SK-N-SH (cell line): ENCODE measurements at regions not wholly inside any gene's neighbourhood (a gene's known extent, or its start where the extent isn't known, plus 50 kb on each side); places are given as distances from the start of the nearest gene placed in this dataset.

Source experiments
- CTCF ChIA-PET: fragments of 300-600, 350-600 bp; formaldehyde crosslinking; extraction: SDS; loops from one replicate; lab custom pipeline; 2021; lab: Yijun Ruan, JAX
- POLR2A ChIA-PET: fragments of 350-600 bp; sonication (Branson Sonifier 250); formaldehyde crosslinking; extraction: SDS; loops from one replicate; lab custom pipeline; 2020; ENCODE audit warnings: antibody characterized with exemption, inconsistent platforms; lab: Yijun Ruan, JAX
- DNase-seq: peaks from one replicate; pipeline ENCODE4 v3.0.0; 2012
- H2AFZ ChIP-seq: fragments of 200-600 bp; sonication (generic); 2 replicates; pipeline ENCODE4 v1.8.1; 2016; ENCODE audit warnings: antibody characterized with exemption, mild to moderate bottlenecking, low read depth
- H3F3A ChIP-seq: fragments of 200-600 bp; sonication (generic); replicated peaks from 2 replicates; pipeline ENCODE3; 2016; ENCODE audit warnings: antibody characterized with exemption, mild to moderate bottlenecking; ENCODE audit not compliant: insufficient read depth
- H3K27ac ChIP-seq, 2 experiments: fragments of 200-500 bp in 1 of 2; fragments of 200-600 bp in 1 of 2; sonication (Bioruptor generic) in 1 of 2; sonication (generic), shearing (Covaris generic) in 1 of 2; 2 replicates each; pipeline versions ENCODE4 v1.5.1 to v1.6.1; 2014 to 2016; ENCODE audit warnings: low read depth in 2 of 2, inconsistent platforms in 1 of 2, low read length in 1 of 2, mild to moderate bottlenecking in 1 of 2, mixed read lengths in 1 of 2
- H3K27me3 ChIP-seq: fragments of 200-600 bp; sonication (generic), shearing (Covaris generic); 2 replicates; pipeline ENCODE4 v1.6.1; 2016; ENCODE audit warnings: mixed run types; ENCODE audit not compliant: insufficient read depth
- H3K36me3 ChIP-seq, 2 experiments: fragments of 200-500 bp in 1 of 2; fragments of 200-600 bp in 1 of 2; sonication (Bioruptor generic) in 1 of 2; sonication (generic) in 1 of 2; replicated peaks in 1 of 2; 2 replicates each; pipeline versions ENCODE3 to v1.5.1; 2014 to 2016; ENCODE audit warnings: low read length in 1 of 2, mild to moderate bottlenecking in 1 of 2; ENCODE audit not compliant: insufficient read depth in 2 of 2, control insufficient read depth in 1 of 2
- H3K4me1 ChIP-seq, 2 experiments: fragments of 200-500 bp in 1 of 2; fragments of 200-600 bp in 1 of 2; sonication (Bioruptor generic) in 1 of 2; sonication (generic), shearing (Covaris generic) in 1 of 2; 2 replicates each; pipeline versions ENCODE4 v1.5.1 to v1.6.1; 2014 to 2016; ENCODE audit warnings: low read depth in 1 of 2, low read length in 1 of 2, mixed run types in 1 of 2; ENCODE audit not compliant: insufficient read depth in 2 of 2, control insufficient read depth in 1 of 2
- H3K4me2 ChIP-seq: fragments of 200-600 bp; sonication (generic), shearing (Covaris generic); 2 replicates; pipeline ENCODE4 v1.6.1; 2017; ENCODE audit warnings: mixed run types
- H3K4me3 ChIP-seq, 2 experiments: fragments of 200-500 bp in 1 of 2; fragments of 200-600 bp in 1 of 2; sonication (Bioruptor generic) in 1 of 2; sonication (generic), shearing (Covaris generic) in 1 of 2; 2 replicates each; pipeline versions ENCODE4 v1.5.1 to v1.8.1; 2014 to 2016; ENCODE audit warnings: low read depth in 2 of 2, inconsistent platforms in 1 of 2, low read length in 1 of 2, mild to moderate bottlenecking in 1 of 2, mixed read lengths in 1 of 2, moderate library complexity in 1 of 2
- H3K79me2 ChIP-seq: fragments of 200-600 bp; sonication (generic); 2 replicates; pipeline ENCODE4 v1.8.1; 2017; ENCODE audit warnings: mild to moderate bottlenecking; ENCODE audit not compliant: insufficient read depth
- H3K9ac ChIP-seq: fragments of 200-600 bp; sonication (generic); 2 replicates; pipeline ENCODE4 v1.6.1; 2017; ENCODE audit warnings: mixed run types
- H3K9me2 ChIP-seq: fragments of 200-600 bp; sonication (generic); 2 replicates; pipeline ENCODE4 v1.6.1; 2017; ENCODE audit warnings: mixed run types
- H3K9me3 ChIP-seq: fragments of 200-600 bp; sonication (generic); 2 replicates; pipeline ENCODE4 v1.6.1; 2017; ENCODE audit warnings: mixed run types, mild to moderate bottlenecking, moderate library complexity
- H4K20me1 ChIP-seq: fragments of 200-600 bp; sonication (generic); 2 replicates; pipeline ENCODE4 v1.6.1; 2017; ENCODE audit warnings: mild to moderate bottlenecking, mixed run types; ENCODE audit not compliant: insufficient read depth
- ELF1 ChIP-seq: IDR thresholded peaks from 2 replicates; pipeline ENCODE4 v1.4.0; 2012
- EP300 ChIP-seq, 2 experiments: IDR thresholded peaks; 2 replicates each; pipeline versions ENCODE4 v1.4.0 to v1.6.1; 2012; ENCODE audit warnings: borderline replicate concordance in 1 of 2, low read depth in 1 of 2, low read length in 1 of 2
- GABPA ChIP-seq: IDR thresholded peaks from 2 replicates; pipeline ENCODE4 v1.4.0; 2012; ENCODE audit warnings: low read depth, mild to moderate bottlenecking
- GATA2 ChIP-seq: sonication (generic); formaldehyde crosslinking; IDR thresholded peaks from 2 replicates; pipeline ENCODE4 v1.5.0; 2020; ENCODE audit warnings: mild to moderate bottlenecking, missing genetic modification reagents
- IRF3 ChIP-seq: fragments of 150-350 bp; IDR thresholded peaks from 2 replicates; pipeline ENCODE4 v1.6.1; 2016; ENCODE audit warnings: mild to moderate bottlenecking, low read depth, low read length
- JUND ChIP-seq: IDR thresholded peaks from 2 replicates; pipeline ENCODE4 v1.4.0; 2012
- MAX ChIP-seq: IDR thresholded peaks from 2 replicates; pipeline ENCODE4 v1.4.0; 2012; ENCODE audit warnings: low read depth
- MXI1 ChIP-seq: IDR thresholded peaks from 2 replicates; pipeline ENCODE4 v1.6.1; 2012; ENCODE audit warnings: mild to moderate bottlenecking, low read depth, low read length, improper control_type of control experiment
- NRF1 ChIP-seq: IDR thresholded peaks from 2 replicates; pipeline ENCODE4 v1.6.1; 2012; ENCODE audit warnings: low read depth, mild to moderate bottlenecking, low read length
- POLR2AphosphoS5 ChIP-seq: IDR thresholded peaks from 2 replicates; pipeline ENCODE4 v1.6.1; 2012; ENCODE audit warnings: low read depth, low read length
- RCOR1 ChIP-seq: fragments of 150-350 bp; IDR thresholded peaks from 2 replicates; pipeline ENCODE4 v1.6.1; 2017; ENCODE audit warnings: antibody characterized with exemption, low read length
- REST ChIP-seq: IDR thresholded peaks from 2 replicates; pipeline ENCODE4 v1.6.1; 2012; ENCODE audit warnings: mild to moderate bottlenecking, low read depth, low read length, moderate library complexity
- RFX5 ChIP-seq: IDR thresholded peaks from 2 replicates; pipeline ENCODE4 v1.6.1; 2012; ENCODE audit warnings: mild to moderate bottlenecking, improper control_type of control experiment, low read length
- SMC3 ChIP-seq: IDR thresholded peaks from 2 replicates; pipeline ENCODE4 v1.6.1; 2012; ENCODE audit warnings: low read depth, low read length, improper control_type of control experiment
- TCF12 ChIP-seq: IDR thresholded peaks from 2 replicates; pipeline ENCODE4 v1.4.0; 2012
- USF2 ChIP-seq: fragments of 150-350 bp; IDR thresholded peaks from 2 replicates; pipeline ENCODE4 v1.6.1; 2017; ENCODE audit warnings: antibody characterized with exemption, low read length, low read depth, borderline replicate concordance
- ZBTB33 ChIP-seq: IDR thresholded peaks from 2 replicates; pipeline ENCODE4 v1.4.0; 2012; ENCODE audit warnings: low read depth, borderline replicate concordance
- whole genome bisulfite sequencing: methylation state at CpG from one replicate; pipeline ENCODE4 v1.1.6; 2017; ENCODE audit warnings: low lambda C conversion rate; 5-methylcytosine and 5-hydroxymethylcytosine counted together

GRCh38 chr1:195831789-195832188 is 776.5 kb downstream of the KCNT2 start:
- H3K27me3 ChIP-seq, result no peaks in the 10 kb centered on the region
- TF ChIP-seq GATA2 (CRISPR knock-in tag) (no peak), USF2 (no peak), RCOR1 (no peak), GABPA (no peak), TCF12 (no peak), REST (no peak), POLR2AphosphoS5 (no peak), SMC3 (no peak), EP300 (IDR thresholded peaks at IDR 0.05; ENCODE audit: borderline replicate concordance in 1 of 2, low read depth in 1 of 2, low read length in 1 of 2) (no peak), NRF1 (no peak), MXI1 (no peak), ZBTB33 (no peak), JUND (no peak), MAX (no peak), ELF1 (no peak), RFX5 (no peak), IRF3 (no peak)
- TF ChIP-seq, all 33 proteins: peak for 0
- no peaks in the 10 kb centered on the region for H3K79me2 ChIP-seq
- no peak for DNase-seq
- H3K9ac ChIP-seq, result no peak overlapping the region
- no peaks in the 10 kb centered on the region for H3K9me2 ChIP-seq
- no peak overlapping the region for H3K4me3 ChIP-seq
- no peaks in the 10 kb centered on the region for H3K4me1 ChIP-seq
- no peak overlapping the region for H2AFZ ChIP-seq
- no peaks in the 10 kb centered on the region for H3F3A ChIP-seq
- H3K27ac ChIP-seq, result no peak overlapping the region
- CTCF ChIA-PET, result no interaction called here
- H3K9me3 ChIP-seq, result no peaks in the 10 kb centered on the region
- H4K20me1 ChIP-seq, result no peaks in the 10 kb centered on the region
- POLR2A ChIA-PET, result no interaction called here
- 84% methylated on average over 4 of the region's 4 CpGs for WGBS
- no peak overlapping the region for H3K4me2 ChIP-seq
- H3K36me3 ChIP-seq, result no peaks in the 10 kb centered on the region
